SH-SY5Y (cell line): ENCODE measurements at regions not wholly inside any gene's neighbourhood (a gene's known extent, or its start where the extent isn't known, plus 50 kb on each side); places are given as distances from the start of the nearest gene placed in this dataset.

Experiments
- GATA2 ChIP-seq: IDR thresholded peaks from 2 replicates; pipeline ENCODE4 v1.6.1; 2011; ENCODE audit warnings: mild to moderate bottlenecking, low read depth, low read length
- GATA3 ChIP-seq: IDR thresholded peaks from 2 replicates; pipeline ENCODE4 v1.6.1; 2011; ENCODE audit warnings: low read depth, mild to moderate bottlenecking, low read length, moderate library complexity

GRCh38 chr4:18242919-18243693, 221.6 kb upstream of the LCORL start:
- no peak for TF ChIP-seq GATA2
- no peak for TF ChIP-seq GATA3
